ENCODE measurements at regions not wholly inside any gene's neighbourhood (a gene's known extent, or its start where the extent isn't known, plus 50 kb on each side); places are given as distances from the start of the nearest gene placed in this dataset.

DNA sequence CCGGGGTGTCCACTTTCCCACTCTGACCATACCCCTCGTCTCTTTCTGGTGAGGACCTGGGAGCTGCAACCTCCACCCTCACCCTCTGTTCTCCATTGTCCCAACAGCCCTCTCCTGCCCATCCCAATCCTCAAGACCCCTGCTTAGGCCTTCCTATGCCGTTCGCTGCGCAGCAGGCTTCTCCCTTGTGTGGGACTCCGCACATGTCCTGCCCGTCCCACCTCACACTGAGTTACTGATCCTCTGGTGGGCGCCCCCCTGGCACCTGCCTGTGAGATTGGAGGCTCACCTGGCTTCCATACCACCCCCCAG is 119.5 kb upstream of the SNTG2 start:
- Mint-ChIP-seq H3K27ac (no peak overlapping the region), H3K4me1 (no peaks in the 10 kb centered on the region), H3K36me3 (no peaks in the 10 kb centered on the region), H3K4me3 (no peak overlapping the region), H3K9me3 (no peaks in the 10 kb centered on the region), H3K27me3 (peaks cover 2% of the 10 kb centered on the region)

DNA sequence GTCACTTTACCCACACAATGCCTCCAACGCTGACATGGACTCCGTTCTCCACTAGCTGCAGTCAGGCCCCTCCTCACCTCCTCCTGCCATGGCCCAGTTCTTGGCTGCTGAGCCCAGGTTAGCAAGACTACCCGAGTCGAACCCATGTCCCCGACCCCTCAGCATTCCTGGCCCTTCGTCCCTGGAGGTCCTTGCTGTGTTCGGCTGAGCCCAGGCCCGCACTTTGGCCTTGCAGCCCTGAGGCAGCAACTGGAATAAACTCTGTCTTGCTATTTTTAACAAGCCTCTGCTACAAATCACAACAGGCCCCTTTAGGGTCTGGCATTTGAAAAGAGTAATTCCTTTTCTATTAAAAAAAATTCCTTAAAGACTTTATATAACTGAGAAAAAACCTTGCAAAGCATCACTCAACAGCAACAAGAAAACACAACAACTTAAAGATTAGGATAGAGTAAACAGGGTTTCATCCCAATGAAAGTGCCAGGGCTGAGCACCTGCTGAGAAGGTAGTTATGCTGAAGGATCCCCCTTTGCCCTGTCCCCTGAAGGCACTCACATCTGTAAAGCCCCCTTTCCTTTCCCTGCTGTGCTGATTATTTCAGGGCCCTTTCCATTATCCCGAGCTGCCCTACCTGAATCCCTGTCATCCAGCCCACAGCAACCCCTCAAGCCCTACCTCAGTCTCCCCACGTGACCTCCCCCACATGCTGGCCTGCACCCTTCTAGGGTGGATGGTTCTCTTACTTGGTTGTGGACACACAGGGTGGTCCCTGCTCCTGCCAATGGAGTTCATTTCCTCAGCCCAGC is 120.0 kb upstream of the SNTG2 start:
- H3K27me3 Mint-ChIP-seq, result peaks cover 2% of the 10 kb centered on the region
- no peak overlapping the region for H3K27ac Mint-ChIP-seq
- no peaks in the 10 kb centered on the region for H3K4me1 Mint-ChIP-seq
- H3K4me3 Mint-ChIP-seq, result no peak overlapping the region
- no peaks in the 10 kb centered on the region for H3K36me3 Mint-ChIP-seq
- H3K9me3 Mint-ChIP-seq, result no peaks in the 10 kb centered on the region

DNA sequence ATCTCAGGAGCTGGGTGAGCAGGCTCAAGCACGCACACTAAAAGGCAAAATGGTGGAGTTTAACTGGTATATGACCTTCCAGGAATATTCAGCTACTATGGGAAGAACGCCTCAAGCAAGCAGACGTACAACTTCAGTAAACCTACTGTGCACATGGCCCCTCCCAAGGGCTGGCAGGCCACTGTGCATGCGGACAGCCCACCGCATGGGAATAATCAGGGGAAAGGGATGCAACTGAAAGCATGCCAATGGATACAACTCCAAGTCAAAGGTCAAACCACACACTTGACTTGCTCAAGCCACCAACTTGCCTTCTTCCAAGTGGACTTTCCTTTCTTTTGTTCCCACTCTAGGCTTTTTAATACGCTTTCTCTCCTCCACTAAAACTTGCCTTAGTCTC is 121.6 kb upstream of the SNTG2 start:
- H3K27me3 Mint-ChIP-seq, result no peaks in the 10 kb centered on the region
- H3K27ac Mint-ChIP-seq, result no peak overlapping the region
- H3K9me3 Mint-ChIP-seq, result no peaks in the 10 kb centered on the region
- H3K4me1 Mint-ChIP-seq, result no peaks in the 10 kb centered on the region
- H3K4me3 Mint-ChIP-seq, result no peak overlapping the region
- H3K36me3 Mint-ChIP-seq, result no peaks in the 10 kb centered on the region

DNA sequence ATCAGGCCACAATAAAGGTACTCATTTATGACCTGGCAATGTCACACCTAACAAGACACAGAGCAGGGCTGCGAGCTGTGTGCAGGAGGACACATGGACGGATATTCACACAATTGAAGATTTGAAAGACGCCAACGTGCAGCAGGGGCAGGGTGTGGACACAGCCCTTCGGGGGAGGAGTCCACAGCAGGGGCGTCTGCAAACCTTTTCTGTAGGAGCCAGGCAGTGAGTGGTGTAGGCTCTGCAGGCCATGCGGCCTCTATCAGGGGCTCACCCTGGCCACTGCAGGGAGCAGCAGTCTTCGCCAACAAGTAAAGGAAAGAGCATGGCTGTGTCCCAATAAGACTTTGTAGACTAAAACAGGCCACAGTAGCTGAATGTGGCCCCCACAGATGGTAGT is 125.7 kb upstream of the SNTG2 start:
- Mint-ChIP-seq H3K4me1 (no peaks in the 10 kb centered on the region), H3K27me3 (no peaks in the 10 kb centered on the region), H3K27ac (no peak overlapping the region), H3K4me3 (no peak overlapping the region), H3K36me3 (no peaks in the 10 kb centered on the region), H3K9me3 (no peaks in the 10 kb centered on the region)

DNA sequence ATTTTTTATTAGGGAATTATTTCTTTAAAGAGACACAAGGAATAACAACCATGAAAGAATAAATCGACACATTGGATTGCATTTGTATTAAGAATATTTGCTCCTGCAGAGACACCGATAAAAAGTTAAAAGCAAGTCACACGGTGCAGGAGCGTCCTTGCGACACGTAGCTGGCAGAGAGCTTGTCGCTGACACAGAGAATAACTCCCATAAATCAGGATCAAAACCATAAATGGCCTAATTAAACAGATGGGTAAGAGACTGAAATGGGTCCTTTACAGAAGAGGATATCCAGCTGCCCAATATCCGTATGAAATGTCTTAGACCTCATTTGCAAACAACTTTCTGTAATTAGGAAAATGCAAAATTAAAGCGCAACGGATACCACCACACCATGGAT is 126.1 kb upstream of the SNTG2 start:
- no peaks in the 10 kb centered on the region for H3K9me3 Mint-ChIP-seq
- no peaks in the 10 kb centered on the region for H3K36me3 Mint-ChIP-seq
- H3K27ac Mint-ChIP-seq, result no peak overlapping the region
- no peaks in the 10 kb centered on the region for H3K27me3 Mint-ChIP-seq
- H3K4me3 Mint-ChIP-seq, result no peak overlapping the region
- no peaks in the 10 kb centered on the region for H3K4me1 Mint-ChIP-seq

DNA sequence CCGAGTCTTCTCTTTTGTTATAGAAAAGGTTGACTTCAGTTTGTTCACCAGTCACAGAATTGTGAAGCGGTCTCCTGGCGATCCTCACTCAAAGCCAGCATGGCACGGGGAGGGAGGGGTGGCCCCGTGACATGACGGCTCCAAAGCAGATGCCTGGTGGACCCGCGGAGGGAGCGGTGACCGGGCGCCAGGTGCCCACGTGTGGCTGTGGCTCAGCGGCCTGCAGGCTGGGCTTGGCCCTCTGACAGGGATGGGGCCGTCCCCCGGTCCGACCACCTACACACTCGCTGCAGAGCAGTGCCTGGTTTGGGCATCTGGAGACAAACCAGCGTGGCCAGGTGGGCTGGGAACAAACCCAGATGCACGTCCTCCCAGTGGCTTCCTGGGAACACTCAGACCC is 129.1 kb upstream of the SNTG2 start:
- H3K4me1 Mint-ChIP-seq, result no peaks in the 10 kb centered on the region
- no peaks in the 10 kb centered on the region for H3K9me3 Mint-ChIP-seq
- H3K36me3 Mint-ChIP-seq, result no peaks in the 10 kb centered on the region
- no peak overlapping the region for H3K27ac Mint-ChIP-seq
- H3K27me3 Mint-ChIP-seq, result no peaks in the 10 kb centered on the region
- H3K4me3 Mint-ChIP-seq, result no peak overlapping the region

DNA sequence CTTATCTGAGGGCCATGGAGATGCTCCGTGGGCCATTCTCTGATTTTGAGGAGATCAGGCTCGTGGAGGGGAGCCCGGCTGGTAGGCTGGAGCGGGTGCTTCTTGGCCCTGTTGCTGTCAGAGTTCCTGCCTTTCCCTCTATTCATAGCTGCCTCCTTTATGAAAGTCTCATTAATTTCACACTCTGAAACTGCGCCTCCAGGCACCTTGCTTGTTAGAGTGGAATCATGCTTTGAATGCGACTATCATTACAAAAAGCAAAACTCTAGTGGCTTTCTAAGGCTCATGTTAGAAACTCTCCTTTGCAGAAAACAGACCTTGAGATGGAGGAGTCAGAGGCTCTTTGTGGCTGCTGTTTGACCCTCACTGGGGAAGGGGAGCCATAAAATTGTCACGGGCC is 131.0 kb upstream of the SNTG2 start:
- Mint-ChIP-seq H3K9me3 (no peaks in the 10 kb centered on the region), H3K27ac (no peak overlapping the region), H3K4me3 (no peak overlapping the region), H3K27me3 (no peaks in the 10 kb centered on the region), H3K36me3 (no peaks in the 10 kb centered on the region), H3K4me1 (no peaks in the 10 kb centered on the region)

DNA sequence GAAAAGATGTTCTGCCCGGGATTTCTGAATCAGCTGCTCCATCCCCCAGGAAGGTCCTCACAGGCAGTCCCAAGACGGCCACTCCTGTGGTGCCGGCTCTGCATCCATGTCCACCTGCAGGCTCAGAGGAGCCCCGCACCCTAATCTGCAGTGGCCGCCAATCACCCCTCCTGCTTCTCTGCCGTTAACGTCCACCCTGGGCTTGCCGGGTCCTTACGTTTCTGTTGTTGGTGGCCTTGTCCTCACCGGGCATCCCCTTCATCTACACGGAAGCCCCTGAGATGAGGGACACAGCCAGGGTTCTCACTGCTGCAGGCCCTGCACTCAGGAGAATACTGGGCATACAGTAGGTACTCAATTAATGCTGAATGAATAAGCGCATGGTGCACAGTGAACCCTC is 131.5 kb upstream of the SNTG2 start:
- no peak overlapping the region for H3K27ac Mint-ChIP-seq
- no peaks in the 10 kb centered on the region for H3K9me3 Mint-ChIP-seq
- no peaks in the 10 kb centered on the region for H3K27me3 Mint-ChIP-seq
- H3K4me1 Mint-ChIP-seq, result no peaks in the 10 kb centered on the region
- H3K4me3 Mint-ChIP-seq, result no peak overlapping the region
- no peaks in the 10 kb centered on the region for H3K36me3 Mint-ChIP-seq

DNA sequence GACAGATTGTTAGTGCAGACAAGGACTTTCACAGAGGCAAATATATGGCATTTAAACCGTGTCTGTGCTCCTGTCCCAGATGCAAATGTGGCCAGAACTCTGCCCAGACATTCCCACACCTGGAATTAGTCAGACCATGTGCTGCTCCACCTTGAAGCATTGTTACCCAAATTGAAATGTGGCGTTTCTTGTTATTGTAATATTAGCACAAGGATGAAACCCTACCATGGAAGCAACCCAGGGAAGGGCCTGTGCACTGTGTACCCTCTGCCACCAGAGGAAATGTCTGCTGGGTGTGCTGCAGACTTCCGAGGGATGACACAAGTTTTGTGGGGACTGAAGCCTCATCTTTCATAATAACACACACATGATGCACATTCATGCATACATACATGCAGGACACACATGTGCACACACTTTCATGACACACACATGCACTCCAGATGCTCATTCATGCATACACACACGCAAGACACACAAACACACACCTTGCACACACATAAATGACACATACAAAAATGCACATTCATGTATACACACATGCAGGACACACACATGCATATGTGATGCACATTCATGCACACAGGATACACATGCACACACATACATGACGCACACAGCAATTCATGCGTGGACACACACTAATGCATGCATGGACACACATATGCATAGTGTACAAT is 133.2 kb upstream of the SNTG2 start:
- H3K36me3 Mint-ChIP-seq, result no peaks in the 10 kb centered on the region
- H3K9me3 Mint-ChIP-seq, result no peaks in the 10 kb centered on the region
- no peak overlapping the region for H3K4me3 Mint-ChIP-seq
- H3K27ac Mint-ChIP-seq, result no peak overlapping the region
- no peaks in the 10 kb centered on the region for H3K4me1 Mint-ChIP-seq
- no peaks in the 10 kb centered on the region for H3K27me3 Mint-ChIP-seq

DNA sequence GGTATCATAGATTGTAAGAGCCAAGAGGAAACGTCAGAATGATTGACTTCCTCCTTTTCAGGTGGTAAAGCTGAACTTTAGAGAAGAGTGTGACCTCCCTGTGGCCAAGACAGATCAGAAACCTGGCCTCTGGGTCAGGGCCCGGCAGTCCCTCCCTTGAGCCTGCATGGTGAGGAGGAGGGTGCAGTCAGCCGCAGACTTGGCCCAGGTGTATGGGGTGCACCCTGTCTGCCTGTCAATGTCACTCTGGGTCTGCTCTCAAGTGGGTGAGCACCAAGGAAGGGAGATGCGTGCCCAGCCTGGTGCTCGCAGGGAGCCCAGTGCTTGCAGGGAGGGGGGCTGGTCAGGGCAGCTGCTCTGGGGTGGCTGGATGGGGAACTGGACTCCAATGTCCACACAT is 134.4 kb upstream of the SNTG2 start:
- Mint-ChIP-seq H3K27me3 (no peaks in the 10 kb centered on the region), H3K36me3 (no peaks in the 10 kb centered on the region), H3K9me3 (no peaks in the 10 kb centered on the region), H3K4me3 (no peak overlapping the region), H3K4me1 (no peaks in the 10 kb centered on the region), H3K27ac (no peak overlapping the region)

DNA sequence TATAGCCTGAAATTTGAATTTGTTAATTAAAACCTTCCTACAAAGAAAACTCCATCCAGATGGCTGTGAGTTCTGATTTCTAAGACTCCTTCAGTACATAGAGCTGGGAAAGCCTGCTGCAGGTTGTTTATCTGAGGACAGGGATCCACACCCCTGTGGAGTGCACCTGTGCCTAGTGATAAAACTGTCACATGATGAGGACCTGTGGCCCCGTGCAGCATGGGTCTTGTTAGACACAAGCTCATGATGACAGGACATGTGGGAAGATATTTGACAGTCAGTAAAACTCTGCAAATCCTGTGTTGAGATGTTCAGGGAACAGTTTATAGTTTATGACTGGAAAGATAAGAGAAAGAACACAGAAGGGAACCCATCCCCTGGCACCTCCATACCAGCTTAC is 133.2 kb upstream of the TMEM18 start:
- no peak overlapping the region for H3K27ac Mint-ChIP-seq
- peaks cover 2% of the 10 kb centered on the region for H3K27me3 Mint-ChIP-seq
- H3K4me3 Mint-ChIP-seq, result no peak overlapping the region
- H3K9me3 Mint-ChIP-seq, result no peaks in the 10 kb centered on the region
- H3K4me1 Mint-ChIP-seq, result no peaks in the 10 kb centered on the region
- no peaks in the 10 kb centered on the region for H3K36me3 Mint-ChIP-seq

DNA sequence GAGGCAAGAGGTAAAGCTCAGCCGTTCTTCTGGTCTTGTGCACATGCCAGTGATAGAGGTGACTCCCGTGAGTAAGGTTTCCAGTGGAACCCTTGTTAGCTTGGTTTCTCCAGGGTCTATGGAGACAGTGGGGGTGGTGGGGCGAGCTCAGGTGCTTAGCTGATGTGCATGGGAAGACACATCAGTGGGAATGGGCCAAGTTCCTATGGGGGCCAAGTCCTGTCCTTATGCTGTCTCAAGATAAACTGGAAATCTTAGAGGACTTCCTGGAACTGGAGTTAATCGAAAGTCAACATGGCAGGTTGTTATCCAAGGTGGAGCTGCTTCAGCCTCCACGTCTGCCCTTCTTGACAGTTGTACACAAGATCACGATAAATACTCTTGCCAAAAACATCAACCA is 130.1 kb upstream of the TMEM18 start:
- Mint-ChIP-seq H3K9me3 (no peaks in the 10 kb centered on the region), H3K36me3 (no peaks in the 10 kb centered on the region), H3K4me3 (no peak overlapping the region), H3K27me3 (peaks cover 2% of the 10 kb centered on the region), H3K27ac (no peak overlapping the region), H3K4me1 (no peaks in the 10 kb centered on the region)

DNA sequence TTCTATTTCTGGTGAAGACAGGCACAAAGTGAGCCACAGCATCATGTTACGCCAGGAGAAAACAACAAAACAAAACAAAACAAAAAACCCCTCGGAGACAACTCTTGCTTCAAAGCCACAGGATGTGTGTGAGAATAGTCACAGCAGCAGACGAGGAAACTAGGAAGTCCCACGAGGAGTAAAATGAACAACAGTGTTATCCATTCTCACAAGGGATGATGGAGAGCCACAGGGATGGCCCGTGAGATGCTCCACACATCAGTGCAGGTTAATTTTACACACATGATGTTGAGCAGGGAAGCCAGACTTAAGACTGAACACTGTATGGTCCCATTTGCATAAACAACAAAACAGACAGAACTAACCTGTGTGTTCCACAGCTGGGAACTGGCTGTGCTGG is 128.5 kb upstream of the TMEM18 start:
- H3K36me3 Mint-ChIP-seq, result no peaks in the 10 kb centered on the region
- no peak overlapping the region for H3K27ac Mint-ChIP-seq
- no peaks in the 10 kb centered on the region for H3K9me3 Mint-ChIP-seq
- peaks cover 2% of the 10 kb centered on the region for H3K27me3 Mint-ChIP-seq
- no peaks in the 10 kb centered on the region for H3K4me1 Mint-ChIP-seq
- H3K4me3 Mint-ChIP-seq, result no peak overlapping the region

DNA sequence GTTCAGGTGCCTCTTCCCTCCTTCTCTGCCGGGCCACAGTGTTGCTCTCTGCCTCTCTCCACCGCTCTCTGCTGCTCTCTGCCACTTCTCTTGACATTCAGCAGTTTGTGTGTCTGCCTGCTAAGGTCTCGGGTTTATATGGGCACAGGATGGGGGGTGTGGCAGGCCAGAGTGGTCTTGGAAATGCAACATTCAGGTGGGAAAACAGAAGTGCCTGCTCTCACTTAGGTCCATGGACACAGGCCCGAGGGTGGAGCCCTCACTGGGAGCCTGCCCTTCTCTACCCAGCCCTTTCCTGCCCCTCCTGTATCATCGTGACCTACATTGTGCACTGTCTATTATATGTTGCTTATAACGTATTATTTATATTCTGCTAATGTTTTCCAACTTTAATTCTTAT is 120.8 kb upstream of the TMEM18 start:
- Mint-ChIP-seq H3K27me3 (no peaks in the 10 kb centered on the region), H3K9me3 (no peaks in the 10 kb centered on the region), H3K4me3 (no peak overlapping the region), H3K4me1 (no peaks in the 10 kb centered on the region), H3K27ac (no peak overlapping the region), H3K36me3 (no peaks in the 10 kb centered on the region)

DNA sequence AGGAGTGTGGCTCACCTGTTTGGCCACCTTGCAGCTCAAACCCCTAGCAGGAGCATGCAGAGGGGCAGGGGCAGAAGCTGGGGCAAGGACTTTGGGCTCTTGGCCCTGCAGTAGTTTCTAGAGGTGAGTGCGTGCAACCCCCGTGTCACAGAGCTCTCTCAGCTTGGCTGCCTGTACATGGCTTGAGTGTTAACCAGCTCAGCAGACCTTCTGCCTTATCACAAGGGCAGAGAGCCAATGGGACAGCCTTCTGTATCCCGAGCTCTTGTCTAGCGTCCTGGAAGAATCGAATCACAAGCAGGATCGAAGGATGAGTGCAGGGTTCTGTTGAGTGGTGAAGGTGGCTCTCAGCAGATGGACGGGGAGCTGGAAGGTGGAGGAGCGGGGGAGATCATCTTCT is 120.3 kb upstream of the TMEM18 start:
- H3K27ac Mint-ChIP-seq, result no peak overlapping the region
- no peaks in the 10 kb centered on the region for H3K4me1 Mint-ChIP-seq
- H3K27me3 Mint-ChIP-seq, result no peaks in the 10 kb centered on the region
- H3K36me3 Mint-ChIP-seq, result no peaks in the 10 kb centered on the region
- no peaks in the 10 kb centered on the region for H3K9me3 Mint-ChIP-seq
- no peak overlapping the region for H3K4me3 Mint-ChIP-seq

DNA sequence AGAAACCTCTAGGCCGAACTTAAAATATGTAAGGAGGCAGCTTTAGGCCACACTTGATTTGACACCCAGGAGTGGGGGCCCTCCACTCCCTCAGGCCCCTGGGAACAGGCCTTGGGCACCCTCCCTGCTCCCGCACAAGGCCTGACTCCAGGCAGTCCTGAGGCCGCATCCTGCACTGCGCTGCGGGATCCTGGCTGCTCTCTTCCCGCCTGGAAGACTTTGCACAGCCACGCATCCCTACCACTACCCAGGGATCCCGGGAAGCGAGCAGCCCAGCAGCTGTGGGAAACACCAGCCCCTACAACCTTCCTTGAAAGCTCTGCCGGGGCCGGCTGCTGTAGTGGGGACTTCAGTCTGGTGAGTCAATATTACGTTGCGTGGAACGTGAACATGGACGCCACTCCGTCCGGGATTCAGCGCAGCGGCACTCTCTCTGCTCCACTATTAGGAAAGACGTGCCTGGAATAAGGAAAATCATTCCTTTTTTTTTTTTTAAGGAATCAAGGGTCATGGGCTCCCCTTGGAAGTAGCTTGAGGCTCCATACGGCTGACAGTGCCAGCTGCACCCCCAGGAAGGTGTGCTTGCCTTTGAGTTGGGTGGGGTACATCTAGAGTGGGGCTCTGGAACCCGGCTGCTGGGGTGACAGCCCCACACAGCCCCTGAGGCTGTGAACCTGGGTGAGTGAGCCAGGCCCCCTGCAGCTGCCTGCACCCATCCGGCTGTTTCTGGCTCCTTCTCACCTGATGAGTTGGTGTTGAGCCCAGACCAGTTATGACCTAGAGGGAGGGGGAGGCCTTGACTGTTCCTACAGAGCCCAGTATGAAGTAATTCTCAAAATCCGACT is 119.2 kb upstream of the TMEM18 start:
- Mint-ChIP-seq H3K4me3 (no peak overlapping the region), H3K27me3 (no peaks in the 10 kb centered on the region)

More for the DNA sequence above, 119.2 kb upstream of the TMEM18 start:
- Mint-ChIP-seq H3K4me1 (no peaks in the 10 kb centered on the region), H3K9me3 (no peaks in the 10 kb centered on the region), H3K36me3 (no peaks in the 10 kb centered on the region), H3K27ac (no peak overlapping the region)
